HepG2 (cell line): ENCODE measurements at regions not wholly inside any gene's neighbourhood (a gene's known extent, or its start where the extent isn't known, plus 50 kb on each side); places are given as distances from the start of the nearest gene placed in this dataset.
A peak's percentile ranks its signal among the peaks of the same experiment; 100 is the strongest.

Experiments used
- ATAC-seq: fragments of 200-7000 bp; cut with Tn5 transposase; 3 replicates; pipeline ENCODE4 v1.9.1; 2020; ENCODE audit warnings: mild to moderate bottlenecking, moderate library complexity
- BruUV-seq: library from RNA; stranded (reverse); fragments of 400-500 nt; replicated peaks from 2 replicates; lab custom pipeline; 2021; lab: Mats Ljungman, UMichigan
- CTCF ChIA-PET: fragments of 300-600 bp; formaldehyde crosslinking; extraction: SDS; loops from one replicate; lab custom pipeline; 2021; ENCODE audit warnings: low total read pairs, inconsistent platforms, low intra/inter-chr PET ratio; lab: Yijun Ruan, JAX
- POLR2A ChIA-PET: fragments of 350-600 bp; sonication (Branson Sonifier 250); formaldehyde crosslinking; loops from one replicate; lab custom pipeline; 2020; ENCODE audit warnings: antibody characterized with exemption, inconsistent platforms; lab: Yijun Ruan, JAX
- DNase-seq: peaks from one replicate; pipeline ENCODE4 v3.0.0-alpha.2; 2015; ENCODE audit warnings: low spot score
- FAIRE-seq: peaks from 3 replicates; lab custom pipeline; 2011; peaks lifted over from hg19 to GRCh38; lab: Jason Lieb, UNC
- H2AFZ ChIP-seq: one replicate; pipeline ENCODE4 v1.6.1; 2011; ENCODE audit warnings: low read length, inconsistent platforms
- H3K27ac ChIP-seq: fragments of 300-600 bp; 3 replicates; pipeline ENCODE4 v1.8.0; 2011; ENCODE audit warnings: mixed run types, mild to moderate bottlenecking, mixed read lengths, low read length, inconsistent platforms; ENCODE audit not compliant: insufficient read depth; ENCODE audit errors: extremely low read length
- H3K27me3 ChIP-seq, 2 experiments: fragments of 200-600 bp in 1 of 2; 2 replicates in 1 of 2; 3 replicates in 1 of 2; pipeline versions ENCODE4 v1.6.0 to v1.8.0; 2011; ENCODE audit warnings: low read length in 2 of 2, mild to moderate bottlenecking in 2 of 2, moderate library complexity in 2 of 2, inconsistent platforms in 1 of 2; ENCODE audit not compliant: insufficient read depth in 2 of 2, control insufficient read depth in 1 of 2
- H3K36me3 ChIP-seq, 2 experiments: fragments of 200-600 bp in 1 of 2; replicated peaks in 1 of 2; 2 replicates in 1 of 2; 3 replicates in 1 of 2; pipeline versions ENCODE4 v1.5.1 to v1.8.0; 2011; ENCODE audit warnings: low read length in 2 of 2, inconsistent platforms in 1 of 2; ENCODE audit not compliant: insufficient read depth in 2 of 2, control insufficient read depth in 1 of 2
- H3K4me1 ChIP-seq: 2 replicates; pipeline ENCODE4 v1.5.1; 2012; ENCODE audit warnings: low read length, inconsistent platforms; ENCODE audit not compliant: insufficient read depth
- H3K4me2 ChIP-seq: 2 replicates; pipeline ENCODE4 v1.6.0; 2011; ENCODE audit warnings: low read depth, low read length, inconsistent platforms
- H3K4me3 ChIP-seq, 3 experiments: fragments of 200-600 bp in 1 of 3; sonication (generic), shearing (Covaris generic) in 1 of 3; replicated peaks in 1 of 3; 2 replicates each; pipeline ENCODE4 v1.5.1; 2011 to 2016; ENCODE audit warnings: low read length in 3 of 3, inconsistent platforms in 2 of 3, low read depth in 2 of 3, mild to moderate bottlenecking in 2 of 3, control low read depth in 1 of 3, mixed read lengths in 1 of 3; ENCODE audit not compliant: insufficient read depth in 1 of 3
- H3K79me2 ChIP-seq: one replicate; pipeline ENCODE4 v1.6.1; 2011; ENCODE audit warnings: low read length, inconsistent platforms; ENCODE audit not compliant: insufficient read depth
- H3K9ac ChIP-seq: 2 replicates; pipeline ENCODE4 v1.6.0; 2011; ENCODE audit warnings: mild to moderate bottlenecking, low read depth, low read length, inconsistent platforms; ENCODE audit not compliant: insufficient read depth
- H3K9me3 ChIP-seq: 2 replicates; pipeline ENCODE4 v1.5.1; 2012; ENCODE audit warnings: mild to moderate bottlenecking, low read length
- H4K20me1 ChIP-seq: 2 replicates; pipeline ENCODE4 v1.6.0; 2011; ENCODE audit warnings: inconsistent platforms, mild to moderate bottlenecking, low read length, moderate library complexity; ENCODE audit not compliant: insufficient read depth
- CBX2 ChIP-seq, 2 experiments: fragments of 200-600 bp in 1 of 2; sonication (generic); formaldehyde crosslinking in 1 of 2; IDR thresholded peaks; 2 replicates each; pipeline versions ENCODE4 v1.7.0 to v1.8.1; 2018 to 2022; ENCODE audit warnings: low read depth in 2 of 2, low read length in 1 of 2, mild to moderate bottlenecking in 1 of 2, missing genetic modification reagents in 1 of 2
- CTCF ChIP-seq: sonication (generic); formaldehyde crosslinking; IDR thresholded peaks from 2 replicates; pipeline ENCODE4 v1.5.0; 2020; ENCODE audit warnings: mild to moderate bottlenecking, missing genetic modification reagents, moderate library complexity
- HNRNPLL ChIP-seq: fragments of 200-400 bp; formaldehyde crosslinking; IDR thresholded peaks from 2 replicates; pipeline ENCODE4 v1.6.1; 2017; ENCODE audit warnings: mild to moderate bottlenecking, low read depth, low read length; ENCODE audit not compliant: poor library complexity, severe bottlenecking
- PREB ChIP-seq: sonication (generic); formaldehyde crosslinking; IDR thresholded peaks from 2 replicates; pipeline ENCODE4 v1.4.0; 2020; ENCODE audit warnings: missing genetic modification reagents
- SALL1 ChIP-seq: sonication (generic); formaldehyde crosslinking; IDR thresholded peaks from 2 replicates; pipeline ENCODE4 v1.8.0; 2022; ENCODE audit warnings: mild to moderate bottlenecking, missing genetic modification reagents
- SOX13 ChIP-seq, 3 experiments: fragments of 450-650 bp in 1 of 3; sonication (generic) in 1 of 3; formaldehyde crosslinking in 1 of 3; IDR thresholded peaks in 2 of 3; conservative IDR thresholded peaks in 1 of 3; 2 replicates each; pipeline versions ENCODE4 v1.5.0 to v1.6.1; 2016 to 2020; ENCODE audit warnings: antibody characterized with exemption in 1 of 3, mild to moderate bottlenecking in 1 of 3, missing compliant biosample characterization in 1 of 3, missing genetic modification reagents in 1 of 3, moderate library complexity in 1 of 3
- TEAD3 ChIP-seq: optimal IDR thresholded peaks from 2 replicates; pipeline ENCODE3; 2016; ENCODE audit warnings: borderline replicate concordance
- THAP9 ChIP-seq: sonication (generic); formaldehyde crosslinking; IDR thresholded peaks from 2 replicates; pipeline ENCODE4; 2020; ENCODE audit warnings: missing genetic modification reagents, mild to moderate bottlenecking, borderline replicate concordance
- ZFP36L2 ChIP-seq: sonication (generic); formaldehyde crosslinking; IDR thresholded peaks from 2 replicates; pipeline ENCODE4 v1.4.0; 2020; ENCODE audit warnings: missing genetic modification reagents
- ZGPAT ChIP-seq: IDR thresholded peaks from 2 replicates; pipeline ENCODE4 v1.6.1; 2016; ENCODE audit warnings: mild to moderate bottlenecking
- ZNF3 ChIP-seq: IDR thresholded peaks from 2 replicates; pipeline ENCODE4 v1.7.0; 2017; ENCODE audit warnings: inconsistent platforms
- ZNF589 ChIP-seq: sonication (generic); formaldehyde crosslinking; conservative IDR thresholded peaks from 2 replicates; pipeline ENCODE4 v1.8.0; 2022; ENCODE audit warnings: mild to moderate bottlenecking, moderate library complexity, missing genetic modification reagents
- WGBS: methylation state at CpG from one replicate; pipeline ENCODE4 v1.1.6; 2017; ENCODE audit warnings: low lambda C conversion rate; 5-methylcytosine and 5-hydroxymethylcytosine counted together
- in situ Hi-C: cut with HindIII; loops from 2 replicates; pipeline ENCODE4 v1.10.0; 2017; ENCODE audit warnings: low pct_unique_long_range_greater_than_20kb; ENCODE audit not compliant: extremely low pct_ligation_motif_present
- intact Hi-C: fragments of 100-400 bp; cut with micrococcal nuclease; formaldehyde crosslinking; loops from one replicate; pipeline ENCODE4 v1.10.0; 2022; ENCODE audit not compliant: unreplicated experiment

GRCh38 chr7:26078437-26079336 is 73.3 kb upstream of the NFE2L3 start:
- Histone ChIP-seq H3K36me3 (no peaks in the 10 kb centered on the region), H3K9me3 (no peaks in the 10 kb centered on the region), H3K9ac (no peak overlapping the region), H3K27me3 (no peaks in the 10 kb centered on the region), H2AFZ (no peak overlapping the region), H3K4me2 (peak overlapping the region; percentile 60), H3K4me1 (peaks cover 28% of the 10 kb centered on the region), H3K27ac (no peak overlapping the region), H3K79me2 (no peaks in the 10 kb centered on the region), H3K4me3 (peak overlapping the region in 1 of 3 experiments; percentile 30; a peak in 1 of 6 replicates), H4K20me1 (no peaks in the 10 kb centered on the region)
- intact Hi-C loops (loop anchor here (5.0 kb wide), 1 partner anchor 289 kb away; no protein-coding TSS in a partner anchor), in situ Hi-C loops (loop anchor here (25.0 kb wide), 2 partner anchors 584 to 1084 kb away; partner anchors contain the start of genes HOXA10, HOXA3, HOXA7 and HOXA9)
- ChIA-PET CTCF (interaction anchor here (2.2 kb wide), 1 partner anchor 287 kb away, joined by 5 read pairs; no protein-coding TSS in a partner anchor), POLR2A (interaction anchor here (0.8 to 1.2 kb wide), 2 partner anchors 12 to 120 kb away, joined by 3 read pairs; no protein-coding TSS in a partner anchor)
- ATAC-seq (peak; percentile 98), FAIRE-seq (no peak), DNase-seq (peak; percentile 57)
- 11% methylated on average over 18 of the region's 19 CpGs for WGBS
- BruUV-seq: no TSS peak
- TF ChIP-seq HNRNPLL (peak; percentile 26), SOX13 (IDR thresholded peaks at IDR 0.05) (no peak), SOX13 (CRISPR knock-in tag; conservative IDR thresholded peaks at IDR 0.05 in 1 of 2, IDR thresholded peaks at IDR 0.05 in 1 of 2) (peak in 1 of 2 experiments; percentile 63; a peak in 2 of 4 replicates), CTCF (CRISPR knock-in tag) (peak; percentile 84), ZNF589 (CRISPR knock-in tag) (no peak), ZNF3 (CRISPR knock-in tag) (no peak), TEAD3 (peak; percentile 9), THAP9 (CRISPR knock-in tag) (peak; percentile 35; the same call in 1 of the 2 replicates), ZGPAT (CRISPR knock-in tag) (no peak), SALL1 (peak; percentile 31; the same call in 1 of the 2 replicates), ZFP36L2 (no peak), CBX2 (IDR thresholded peaks at IDR 0.05; ENCODE audit: low read depth, low read length) (no peak), CBX2 (CRISPR knock-in tag; IDR thresholded peaks at IDR 0.05; ENCODE audit: low read depth) (no peak), PREB (no peak)
